Epithelial cell of esophagus (primary cell): ENCODE measurements at regions not wholly inside any gene's neighbourhood (a gene's known extent, or its start where the extent isn't known, plus 50 kb on each side); places are given as distances from the start of the nearest gene placed in this dataset.

Source experiments
- DNase-seq: peaks from one replicate; pipeline ENCODE4 v3.0.0; 2010; ENCODE audit warnings: low read depth
- H3K4me3 ChIP-seq: 2 replicates; pipeline ENCODE4 v1.5.1; 2011; ENCODE audit warnings: mild to moderate bottlenecking, low read length, control low read depth
- TF ChIP-seq, protein P1 (sequence below): IDR thresholded peaks from 2 replicates; pipeline ENCODE4 v1.5.1; 2011; ENCODE audit warnings: low read depth, mild to moderate bottlenecking, low read length, control low read depth, inconsistent platforms; ENCODE audit not compliant: insufficient read depth; ENCODE audit errors: missing control alignments

- TF ChIP-seq, protein P1, sequence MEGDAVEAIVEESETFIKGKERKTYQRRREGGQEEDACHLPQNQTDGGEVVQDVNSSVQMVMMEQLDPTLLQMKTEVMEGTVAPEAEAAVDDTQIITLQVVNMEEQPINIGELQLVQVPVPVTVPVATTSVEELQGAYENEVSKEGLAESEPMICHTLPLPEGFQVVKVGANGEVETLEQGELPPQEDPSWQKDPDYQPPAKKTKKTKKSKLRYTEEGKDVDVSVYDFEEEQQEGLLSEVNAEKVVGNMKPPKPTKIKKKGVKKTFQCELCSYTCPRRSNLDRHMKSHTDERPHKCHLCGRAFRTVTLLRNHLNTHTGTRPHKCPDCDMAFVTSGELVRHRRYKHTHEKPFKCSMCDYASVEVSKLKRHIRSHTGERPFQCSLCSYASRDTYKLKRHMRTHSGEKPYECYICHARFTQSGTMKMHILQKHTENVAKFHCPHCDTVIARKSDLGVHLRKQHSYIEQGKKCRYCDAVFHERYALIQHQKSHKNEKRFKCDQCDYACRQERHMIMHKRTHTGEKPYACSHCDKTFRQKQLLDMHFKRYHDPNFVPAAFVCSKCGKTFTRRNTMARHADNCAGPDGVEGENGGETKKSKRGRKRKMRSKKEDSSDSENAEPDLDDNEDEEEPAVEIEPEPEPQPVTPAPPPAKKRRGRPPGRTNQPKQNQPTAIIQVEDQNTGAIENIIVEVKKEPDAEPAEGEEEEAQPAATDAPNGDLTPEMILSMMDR, result no peak
- DNase-seq, result no peak
- H3K4me3 ChIP-seq, result no peak overlapping the region
These were observed 648.5 kb downstream of the BNC2 start for GRCh38 chr9:16221822-16222547.

DNA sequence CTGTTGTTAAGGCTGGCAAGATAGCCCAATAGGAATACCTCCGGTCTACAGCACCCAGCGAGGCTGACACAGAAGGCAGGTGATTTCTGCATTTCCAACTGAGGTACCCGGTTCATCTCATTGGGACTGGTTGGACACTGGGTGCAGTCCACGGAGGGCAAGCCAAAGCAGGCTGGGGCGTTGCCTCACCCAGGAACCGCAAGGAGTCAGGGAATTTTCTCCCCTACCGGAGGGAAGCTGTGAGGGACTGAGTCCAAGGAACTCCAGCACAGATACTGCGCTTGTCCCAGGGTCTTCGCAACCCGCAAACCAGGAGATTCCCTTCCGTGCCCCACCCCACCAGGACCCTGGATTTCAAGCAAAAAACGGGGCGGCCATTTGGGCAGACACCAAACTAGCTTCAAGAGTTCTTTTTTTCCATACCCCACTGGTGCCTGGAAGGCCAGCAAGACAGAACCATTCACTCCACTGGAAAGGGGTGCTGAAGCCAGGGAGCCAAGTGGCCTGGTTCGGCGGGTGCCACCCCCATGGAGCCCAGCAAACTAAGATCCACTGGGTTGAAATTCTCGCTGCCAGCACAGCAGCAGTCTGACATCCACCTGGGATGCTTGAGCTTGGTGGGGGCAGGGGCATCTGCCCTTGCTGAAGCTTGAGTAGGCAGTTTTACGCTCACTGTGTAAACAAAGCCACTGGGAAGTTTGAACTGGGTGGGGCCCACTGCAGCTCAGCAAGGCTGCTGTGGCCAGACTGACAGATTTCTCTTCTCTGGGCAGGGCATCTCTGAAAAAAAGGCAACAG is 647.2 kb downstream of the BNC2 start:
- no peak overlapping the region for H3K4me3 ChIP-seq
- TF ChIP-seq, protein P1, result no peak
- DNase-seq, result peak; percentile 44

DNA sequence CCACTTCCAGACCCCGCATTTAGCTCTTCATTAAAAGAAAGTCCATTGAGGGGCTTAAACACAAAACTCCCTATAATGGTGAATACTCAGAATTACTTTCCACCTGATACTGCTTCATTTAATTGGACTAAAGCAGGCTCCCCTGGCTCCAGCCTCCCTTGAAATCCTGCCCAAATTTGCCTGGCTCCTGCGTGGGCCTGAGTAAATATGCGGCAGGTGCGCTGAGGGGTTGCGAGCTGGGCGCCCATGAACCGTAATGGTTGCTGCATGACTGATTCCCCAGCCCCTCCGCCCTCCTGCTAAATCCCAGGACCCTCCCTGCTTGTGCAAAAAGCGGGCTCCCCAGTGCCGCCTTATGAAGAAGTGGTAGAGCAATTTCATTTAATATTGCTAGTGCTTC is 639.7 kb downstream of the BNC2 start:
- TF ChIP-seq, protein P1, result no peak
- DNase-seq, result no peak
- no peak overlapping the region for H3K4me3 ChIP-seq

DNA sequence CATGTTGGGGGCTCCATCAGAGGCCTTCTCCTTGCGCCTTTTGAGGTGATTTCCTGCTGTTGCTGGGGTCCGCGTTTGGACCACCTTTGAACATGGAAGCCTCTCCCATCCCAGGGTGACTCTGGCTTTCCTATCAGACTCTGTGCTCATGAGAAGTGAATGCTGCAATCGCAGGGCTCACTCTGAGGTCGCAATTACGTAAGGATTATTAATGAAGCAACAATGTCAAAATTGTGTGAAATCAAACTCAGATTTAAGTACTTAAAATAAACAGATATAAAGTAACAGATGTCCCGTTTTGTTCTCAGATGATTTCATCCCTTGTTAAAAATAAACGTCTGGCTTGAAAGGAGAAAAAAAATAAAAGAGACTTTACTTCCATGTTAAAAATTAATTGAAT is 634.2 kb downstream of the BNC2 start:
- TF ChIP-seq, protein P1, result no peak
- DNase-seq, result no peak
- no peak overlapping the region for H3K4me3 ChIP-seq

GRCh38 chr9:16236882-16237281 is 633.6 kb downstream of the BNC2 start:
- H3K4me3 ChIP-seq, result no peak overlapping the region
- TF ChIP-seq, protein P1, result no peak
- DNase-seq, result no peak

- no peak overlapping the region for H3K4me3 ChIP-seq
- DNase-seq, result no peak
- TF ChIP-seq, protein P1, result no peak
These were observed 631.8 kb downstream of the BNC2 start for GRCh38 chr9:16238623-16239138.
